ENCODE measurements at regions not wholly inside any gene's neighbourhood (a gene's known extent, or its start where the extent isn't known, plus 50 kb on each side); places are given as distances from the start of the nearest gene placed in this dataset.
A peak's percentile ranks its signal among the peaks of the same experiment; 100 is the strongest.

GRCh38 chr5:165569551-165569950, 2064.1 kb downstream of the MAT2B start:
- H3K9me3 Mint-ChIP-seq (ENCODE audit: unreplicated experiment), result no peaks in the 10 kb centered on the region
- DNase-seq (ENCODE audit: unreplicated experiment), result no peak
- TF ChIP-seq CTCF (IDR thresholded peaks at IDR 0.05; ENCODE audit: unreplicated experiment), result no peak
- intact Hi-C loops (cut with micrococcal nuclease), result no loop called here
- ChIA-PET POLR2A (no interaction called here), CTCF (no interaction called here)
- no peak overlapping the region for H3K27ac Mint-ChIP-seq (ENCODE audit: low read depth, unreplicated experiment)
- H3K4me3 Mint-ChIP-seq (ENCODE audit: unreplicated experiment), result no peak overlapping the region
- no TSS peak for BruUV-seq (replicated peaks)
- no peaks in the 10 kb centered on the region for H3K36me3 Mint-ChIP-seq (ENCODE audit: insufficient read depth, unreplicated experiment)
- H3K27me3 Mint-ChIP-seq (ENCODE audit: insufficient read depth, unreplicated experiment), result no peaks in the 10 kb centered on the region
- H3K4me1 Mint-ChIP-seq (ENCODE audit: insufficient read depth, unreplicated experiment), result peaks cover 16% of the 10 kb centered on the region

GRCh38 chr5:165573445-165573844, 2068.0 kb downstream of the MAT2B start:
- Mint-ChIP-seq H3K4me3 (ENCODE audit: unreplicated experiment) (no peak overlapping the region), H3K4me1 (ENCODE audit: insufficient read depth, unreplicated experiment) (peaks cover 7% of the 10 kb centered on the region), H3K9me3 (ENCODE audit: unreplicated experiment) (no peaks in the 10 kb centered on the region), H3K27ac (ENCODE audit: low read depth, unreplicated experiment) (no peak overlapping the region), H3K36me3 (ENCODE audit: insufficient read depth, unreplicated experiment) (peaks cover 7% of the 10 kb centered on the region), H3K27me3 (ENCODE audit: insufficient read depth, unreplicated experiment) (no peaks in the 10 kb centered on the region)
- POLR2A ChIA-PET, result no interaction called here
- CTCF ChIA-PET, result no interaction called here
- intact Hi-C loops (cut with micrococcal nuclease), result no loop called here
- peak; percentile 42 for DNase-seq (ENCODE audit: unreplicated experiment)
- BruUV-seq (replicated peaks), result no TSS peak
- no peak for TF ChIP-seq CTCF (IDR thresholded peaks at IDR 0.05; ENCODE audit: unreplicated experiment)

GRCh38 chr5:165574100-165574499, 2068.7 kb downstream of the MAT2B start:
- DNase-seq (ENCODE audit: unreplicated experiment), result no peak
- H3K9me3 Mint-ChIP-seq (ENCODE audit: unreplicated experiment), result no peaks in the 10 kb centered on the region
- TF ChIP-seq CTCF (IDR thresholded peaks at IDR 0.05; ENCODE audit: unreplicated experiment), result no peak
- peaks cover 7% of the 10 kb centered on the region for H3K4me1 Mint-ChIP-seq (ENCODE audit: insufficient read depth, unreplicated experiment)
- CTCF ChIA-PET, result interaction anchor here (0.6 to 0.7 kb wide), 3 partner anchors 12 to 1951 kb away, joined by 3 to 4 read pairs (median 3); no protein-coding TSS in a partner anchor
- POLR2A ChIA-PET, result interaction anchor here (0.7 kb wide), 1 partner anchor 297 kb away, joined by 3 read pairs; no protein-coding TSS in a partner anchor
- no peaks in the 10 kb centered on the region for H3K27me3 Mint-ChIP-seq (ENCODE audit: insufficient read depth, unreplicated experiment)
- no peak overlapping the region for H3K4me3 Mint-ChIP-seq (ENCODE audit: unreplicated experiment)
- H3K27ac Mint-ChIP-seq (ENCODE audit: low read depth, unreplicated experiment), result no peak overlapping the region
- H3K36me3 Mint-ChIP-seq (ENCODE audit: insufficient read depth, unreplicated experiment), result peaks cover 7% of the 10 kb centered on the region
- intact Hi-C loops (cut with micrococcal nuclease), result no loop called here
- BruUV-seq (replicated peaks), result no TSS peak

GRCh38 chr5:165576678-165577275, 2071.4 kb downstream of the MAT2B start:
- Mint-ChIP-seq H3K27ac (ENCODE audit: low read depth, unreplicated experiment) (no peak overlapping the region), H3K9me3 (ENCODE audit: unreplicated experiment) (no peaks in the 10 kb centered on the region), H3K27me3 (ENCODE audit: insufficient read depth, unreplicated experiment) (no peaks in the 10 kb centered on the region), H3K4me1 (ENCODE audit: insufficient read depth, unreplicated experiment) (peaks cover 14% of the 10 kb centered on the region), H3K36me3 (ENCODE audit: insufficient read depth, unreplicated experiment) (peaks cover 7% of the 10 kb centered on the region), H3K4me3 (ENCODE audit: unreplicated experiment) (no peak overlapping the region)
- no TSS peak for BruUV-seq (replicated peaks)
- DNase-seq (ENCODE audit: unreplicated experiment), result no peak
- intact Hi-C loops (cut with micrococcal nuclease), result no loop called here
- TF ChIP-seq CTCF (IDR thresholded peaks at IDR 0.05; ENCODE audit: unreplicated experiment), result no peak
- ChIA-PET POLR2A (interaction anchor here (0.6 kb wide), 1 partner anchor 117 kb away, joined by 3 read pairs; no protein-coding TSS in a partner anchor), CTCF (interaction anchor here (0.6 to 0.7 kb wide), 3 partner anchors 11 to 1102 kb away, joined by 3 read pairs; no protein-coding TSS in a partner anchor)

Data from MCF 10A (cell line).